T1000 (cell line): ENCODE measurements at regions not wholly inside any gene's neighbourhood (a gene's known extent, or its start where the extent isn't known, plus 50 kb on each side); places are given as distances from the start of the nearest gene placed in this dataset.
"Not testable (repeated sequence)": the region's sequence is repeated elsewhere in the genome, so short reads cannot be mapped to it uniquely, and the experiment has no call there.

ENCODE experiments used
- DNase-seq: peaks from one replicate; lab custom pipeline; 2025; ENCODE audit warnings: mixed read lengths; lab: John Stamatoyannopoulos, UW

GRCh38 chr5:136620621-136621020 is 255.3 kb upstream of the TRPC7 start:
- no peak for DNase-seq

- DNase-seq: no peak
Observed at GRCh38 chr5:136620016-136620419, 254.7 kb upstream of the TRPC7 start.

GRCh38 chr5:136619556-136619955 is 254.2 kb upstream of the TRPC7 start:
- DNase-seq: no peak

GRCh38 chr5:136615251-136616119 is 250.1 kb upstream of the TRPC7 start:
- no peak for DNase-seq

GRCh38 chr5:136613230-136613629 is 247.9 kb upstream of the TRPC7 start:
- no peak for DNase-seq

- DNase-seq: no peak
Observed at GRCh38 chr5:136605638-136606037, 240.3 kb upstream of the TRPC7 start.

- no peak for DNase-seq
Observed at GRCh38 chr5:136600306-136600705, 235.0 kb upstream of the TRPC7 start.

- no peak for DNase-seq
Observed at GRCh38 chr5:136598802-136599404, 233.6 kb upstream of the TRPC7 start.

GRCh38 chr5:136594416-136594815 is 229.1 kb upstream of the TRPC7 start:
- no peak for DNase-seq

- DNase-seq: no peak
Observed at GRCh38 chr5:136590581-136590980, 225.2 kb upstream of the TRPC7 start.

- DNase-seq: no peak
Observed at GRCh38 chr5:136586196-136586595, 220.9 kb upstream of the TRPC7 start.

- no peak for DNase-seq
Observed at GRCh38 chr5:136584474-136584873, 219.1 kb upstream of the TRPC7 start.

GRCh38 chr5:136579238-136579637 is 213.9 kb upstream of the TRPC7 start:
- DNase-seq: no peak

GRCh38 chr5:136569875-136570274 is 204.5 kb upstream of the TRPC7 start:
- DNase-seq: not testable (repeated sequence)

- not testable (repeated sequence) for DNase-seq
Observed at GRCh38 chr5:136565457-136565856, 200.1 kb upstream of the TRPC7 start.

GRCh38 chr5:136565050-136565449 is 199.7 kb upstream of the TRPC7 start:
- DNase-seq: not testable (repeated sequence)

GRCh38 chr5:136564431-136564830 is 199.1 kb upstream of the TRPC7 start:
- not testable (repeated sequence) for DNase-seq

GRCh38 chr5:136563489-136563888 is 198.1 kb upstream of the TRPC7 start:
- no peak for DNase-seq

- no peak for DNase-seq
Observed at GRCh38 chr5:136560126-136560525, 194.8 kb upstream of the TRPC7 start.

- DNase-seq: no peak
Observed at GRCh38 chr5:136559651-136560050, 194.3 kb upstream of the TRPC7 start.

- not testable (repeated sequence) for DNase-seq
Observed at GRCh38 chr5:136547096-136547495, 181.8 kb upstream of the TRPC7 start.

GRCh38 chr5:136546441-136546840 is 181.1 kb upstream of the TRPC7 start:
- not testable (repeated sequence) for DNase-seq

GRCh38 chr5:136545031-136545430 is 179.7 kb upstream of the TRPC7 start:
- DNase-seq: not testable (repeated sequence)
